ENCODE measurements at regions not wholly inside any gene's neighbourhood (a gene's known extent, or its start where the extent isn't known, plus 50 kb on each side); places are given as distances from the start of the nearest gene placed in this dataset.

DNA sequence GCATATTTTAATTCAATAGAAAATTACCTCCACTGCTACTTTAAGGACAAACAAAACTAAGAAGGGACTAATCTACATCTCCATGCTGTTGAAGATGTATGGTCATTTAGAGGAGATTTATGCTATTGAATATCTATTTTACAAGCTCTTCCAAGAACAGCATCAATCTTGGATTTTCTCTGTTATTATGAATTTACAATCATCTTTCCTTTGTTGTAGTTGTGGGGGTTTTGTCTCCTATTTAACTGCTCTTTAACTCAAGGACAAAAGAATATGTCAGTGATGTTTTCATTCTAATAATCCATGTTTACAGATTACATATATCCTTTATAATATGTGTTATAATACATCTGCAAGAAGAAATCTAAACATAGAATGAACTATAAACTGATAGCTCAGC is 907.8 kb downstream of the ROBO2 start:
- H3K27me3 Mint-ChIP-seq: no peaks in the 10 kb centered on the region
- H3K4me3 Mint-ChIP-seq: no peak overlapping the region
- H3K9me3 Mint-ChIP-seq: peaks cover 3% of the 10 kb centered on the region
- no peaks in the 10 kb centered on the region for H3K4me1 Mint-ChIP-seq
- no peak for ATAC-seq (ENCODE audit: low read depth)
- no peak for DNase-seq (ENCODE audit: low spot score in 2 of 2)
- no peak overlapping the region for H3K27ac Mint-ChIP-seq
- H3K36me3 Mint-ChIP-seq: no peaks in the 10 kb centered on the region

DNA sequence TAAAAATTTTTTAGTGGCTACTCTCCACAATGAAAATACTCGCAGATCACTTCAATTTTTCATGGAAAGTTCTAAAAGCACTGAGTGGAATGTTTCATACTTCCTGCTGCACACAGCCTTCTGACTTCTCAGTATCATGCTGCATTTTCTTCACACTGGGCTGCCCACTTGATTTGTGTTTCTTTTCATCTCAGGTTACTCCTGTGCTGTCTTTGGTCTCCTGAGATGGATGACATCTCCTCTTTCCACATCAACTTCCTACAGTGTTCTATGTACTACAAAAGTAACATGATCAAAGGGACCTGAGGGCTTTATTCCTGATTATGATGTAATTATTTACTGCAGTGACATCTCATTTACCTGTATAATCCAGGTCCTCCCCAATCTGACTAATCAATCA is 927.7 kb downstream of the ROBO2 start:
- Mint-ChIP-seq H3K4me3 (no peak overlapping the region), H3K9me3 (peaks cover 8% of the 10 kb centered on the region), H3K4me1 (no peaks in the 10 kb centered on the region), H3K27me3 (no peaks in the 10 kb centered on the region), H3K27ac (no peak overlapping the region), H3K36me3 (no peaks in the 10 kb centered on the region)
- DNase-seq (ENCODE audit: low spot score in 2 of 2) (no peak), ATAC-seq (ENCODE audit: low read depth) (no peak)

DNA sequence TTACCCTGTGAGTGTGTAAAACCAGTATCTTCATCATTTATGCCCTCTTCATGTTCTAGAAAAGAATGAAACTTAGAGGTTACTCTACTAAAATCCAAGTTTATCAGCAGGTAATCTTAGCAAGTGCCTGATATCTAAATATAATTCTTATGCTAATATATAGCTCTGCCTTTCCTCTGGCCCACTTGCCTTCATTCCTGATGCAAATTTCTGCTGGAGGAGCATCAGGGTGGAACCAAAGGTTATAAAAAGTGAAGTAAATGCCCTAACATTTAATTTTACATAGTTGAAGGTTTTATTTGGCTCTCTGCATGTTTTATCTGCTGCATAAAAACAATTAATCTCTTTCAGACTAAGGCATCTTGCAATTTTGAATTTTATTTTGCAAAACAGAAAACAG is 936.2 kb downstream of the ROBO2 start:
- no peaks in the 10 kb centered on the region for H3K27me3 Mint-ChIP-seq
- H3K27ac Mint-ChIP-seq: no peak overlapping the region
- H3K4me1 Mint-ChIP-seq: no peaks in the 10 kb centered on the region
- peaks cover 2% of the 10 kb centered on the region for H3K9me3 Mint-ChIP-seq
- ATAC-seq (ENCODE audit: low read depth): no peak
- no peak overlapping the region for H3K4me3 Mint-ChIP-seq
- H3K36me3 Mint-ChIP-seq: no peaks in the 10 kb centered on the region
- DNase-seq (ENCODE audit: low spot score in 2 of 2): no peak

DNA sequence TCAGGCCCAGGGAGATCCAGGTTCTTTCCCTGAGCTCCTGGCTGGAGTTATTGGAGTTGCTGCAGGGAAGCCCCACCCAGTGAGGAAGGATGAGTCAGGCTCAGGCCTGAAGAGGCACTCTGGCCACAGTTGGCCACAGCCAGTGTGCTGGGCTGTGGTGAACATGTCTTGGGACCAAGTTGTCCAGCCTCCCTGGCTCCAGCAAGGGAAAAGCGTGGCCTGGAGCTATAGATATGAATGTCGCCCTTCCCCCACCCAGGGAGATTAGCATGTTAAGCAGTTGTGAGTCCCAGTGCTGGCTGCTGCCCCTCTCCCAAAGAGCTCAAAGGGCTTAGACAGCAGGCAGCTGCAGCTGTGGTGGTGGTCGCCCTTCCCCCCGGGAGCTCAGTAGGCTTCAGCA is 963.2 kb downstream of the ROBO2 start:
- Mint-ChIP-seq H3K4me1 (no peaks in the 10 kb centered on the region), H3K27me3 (no peaks in the 10 kb centered on the region), H3K27ac (no peak overlapping the region), H3K9me3 (peaks cover 7% of the 10 kb centered on the region), H3K36me3 (no peaks in the 10 kb centered on the region), H3K4me3 (no peak overlapping the region)
- no peak for DNase-seq (ENCODE audit: low spot score in 2 of 2)
- ATAC-seq (ENCODE audit: low read depth): no peak

DNA sequence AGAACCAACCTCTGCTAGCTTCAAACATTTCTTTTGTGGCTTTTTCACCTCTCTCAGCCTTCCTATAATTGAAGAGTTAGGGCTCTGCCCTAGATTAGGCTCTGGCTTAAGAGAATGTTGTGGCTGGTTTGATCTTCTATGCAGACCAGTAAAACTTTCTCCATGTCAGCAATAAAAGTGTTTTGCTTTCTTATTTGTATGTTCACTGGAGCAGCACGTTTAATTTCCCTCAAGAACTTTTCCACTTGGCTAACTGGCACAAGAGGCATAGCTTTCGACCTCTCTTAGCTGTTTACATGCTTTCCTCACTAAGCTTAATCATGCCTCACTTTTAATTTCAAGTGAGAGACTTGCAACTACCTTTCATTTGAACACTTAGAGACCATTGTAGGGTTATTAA is 964.7 kb downstream of the ROBO2 start:
- Mint-ChIP-seq H3K4me3 (no peak overlapping the region), H3K36me3 (no peaks in the 10 kb centered on the region), H3K4me1 (no peaks in the 10 kb centered on the region), H3K9me3 (peaks cover 10% of the 10 kb centered on the region), H3K27me3 (no peaks in the 10 kb centered on the region), H3K27ac (no peak overlapping the region)
- ATAC-seq (ENCODE audit: low read depth) (no peak), DNase-seq (ENCODE audit: low spot score in 2 of 2) (no peak)

DNA sequence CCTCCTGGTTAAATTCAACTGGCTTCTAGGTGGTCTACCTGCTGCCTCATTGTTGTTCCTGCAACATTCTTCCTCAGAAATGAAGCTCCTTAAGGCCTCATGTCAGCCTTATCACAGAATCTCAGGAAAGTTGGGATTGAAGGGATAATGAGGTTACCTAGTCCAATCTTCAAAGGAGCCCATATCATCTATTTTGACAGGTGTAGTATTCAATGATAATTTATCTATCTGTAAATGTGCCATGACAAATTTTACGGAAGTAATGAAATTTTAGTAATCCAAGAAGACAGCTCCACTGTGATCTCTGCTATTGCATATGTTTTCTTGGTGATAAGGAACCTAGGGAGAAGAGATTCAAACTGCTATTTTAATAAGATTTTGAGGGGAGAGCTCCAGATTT is 973.8 kb downstream of the ROBO2 start:
- Mint-ChIP-seq H3K27ac (no peak overlapping the region), H3K4me1 (no peaks in the 10 kb centered on the region), H3K27me3 (no peaks in the 10 kb centered on the region), H3K9me3 (peaks cover 7% of the 10 kb centered on the region), H3K36me3 (no peaks in the 10 kb centered on the region), H3K4me3 (no peak overlapping the region)
- DNase-seq (ENCODE audit: low spot score in 2 of 2) (no peak), ATAC-seq (ENCODE audit: low read depth) (no peak)

DNA sequence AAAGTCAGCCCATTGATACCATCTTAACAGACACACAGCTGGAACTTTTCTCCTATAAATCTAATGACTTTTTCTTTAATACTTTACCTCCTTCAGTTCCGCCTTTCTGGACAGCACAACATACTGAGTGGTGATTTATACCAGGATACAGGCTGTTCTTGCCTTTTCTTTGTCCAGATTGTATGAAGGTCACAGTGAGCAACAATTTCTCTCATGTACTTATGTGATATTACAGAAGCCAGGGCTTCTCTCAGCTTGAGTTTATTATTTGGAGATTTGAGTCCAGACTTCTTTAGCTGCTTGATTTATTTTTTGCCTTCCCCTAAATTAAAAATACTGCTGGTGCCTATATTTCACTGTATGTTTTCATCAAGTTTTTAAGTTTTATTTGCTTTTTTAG is 976.0 kb downstream of the ROBO2 start:
- H3K27ac Mint-ChIP-seq: no peak overlapping the region
- no peaks in the 10 kb centered on the region for H3K27me3 Mint-ChIP-seq
- H3K36me3 Mint-ChIP-seq: no peaks in the 10 kb centered on the region
- peaks cover 4% of the 10 kb centered on the region for H3K9me3 Mint-ChIP-seq
- ATAC-seq (ENCODE audit: low read depth): no peak
- no peak overlapping the region for H3K4me3 Mint-ChIP-seq
- DNase-seq (ENCODE audit: low spot score in 2 of 2): no peak
- no peaks in the 10 kb centered on the region for H3K4me1 Mint-ChIP-seq

DNA sequence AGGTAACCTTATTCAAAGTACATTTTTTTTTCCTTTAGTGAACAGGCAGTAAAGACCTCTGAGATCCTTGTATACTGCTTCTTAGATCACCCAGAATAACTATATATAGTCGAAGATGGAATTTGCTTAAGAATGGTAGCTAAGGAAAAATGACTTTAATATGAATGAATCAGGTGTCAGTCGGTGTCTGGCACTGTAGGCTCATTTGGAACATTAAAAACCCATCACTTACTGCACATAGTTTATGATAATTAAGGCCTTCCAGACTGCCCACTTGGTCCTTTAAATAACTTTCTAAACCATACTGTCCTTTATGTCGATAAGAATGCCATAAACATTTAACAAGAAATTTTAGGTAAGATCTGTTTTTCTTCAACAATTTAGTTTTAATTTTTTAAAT is 981.8 kb downstream of the ROBO2 start:
- DNase-seq (ENCODE audit: low spot score in 2 of 2): no peak
- no peak for ATAC-seq (ENCODE audit: low read depth)
- peaks cover 1% of the 10 kb centered on the region for H3K9me3 Mint-ChIP-seq
- H3K27me3 Mint-ChIP-seq: no peaks in the 10 kb centered on the region
- H3K27ac Mint-ChIP-seq: no peak overlapping the region
- no peaks in the 10 kb centered on the region for H3K36me3 Mint-ChIP-seq
- no peaks in the 10 kb centered on the region for H3K4me1 Mint-ChIP-seq
- no peak overlapping the region for H3K4me3 Mint-ChIP-seq

DNA sequence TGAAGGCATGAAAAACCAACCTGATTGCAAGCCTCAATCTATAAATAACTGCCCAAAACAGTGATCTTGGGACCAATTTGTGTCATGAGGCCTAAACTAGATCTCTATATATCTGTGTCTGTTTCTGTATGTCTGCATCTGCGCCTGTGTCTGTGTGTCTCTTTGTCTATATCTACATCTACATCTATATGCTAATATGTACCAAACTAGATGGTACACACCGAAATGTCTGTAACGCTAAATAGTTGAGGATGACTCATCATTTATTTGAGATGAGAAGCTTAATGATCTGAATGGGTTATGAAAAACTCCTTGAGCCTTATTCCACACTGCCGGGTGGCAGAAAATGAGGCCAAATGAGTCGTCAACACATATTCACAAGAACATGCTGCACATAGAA is 982.3 kb downstream of the ROBO2 start:
- Mint-ChIP-seq H3K4me3 (no peak overlapping the region), H3K27me3 (no peaks in the 10 kb centered on the region), H3K36me3 (no peaks in the 10 kb centered on the region), H3K4me1 (no peaks in the 10 kb centered on the region), H3K27ac (no peak overlapping the region), H3K9me3 (peaks cover 1% of the 10 kb centered on the region)
- no peak for ATAC-seq (ENCODE audit: low read depth)
- DNase-seq (ENCODE audit: low spot score in 2 of 2): no peak

DNA sequence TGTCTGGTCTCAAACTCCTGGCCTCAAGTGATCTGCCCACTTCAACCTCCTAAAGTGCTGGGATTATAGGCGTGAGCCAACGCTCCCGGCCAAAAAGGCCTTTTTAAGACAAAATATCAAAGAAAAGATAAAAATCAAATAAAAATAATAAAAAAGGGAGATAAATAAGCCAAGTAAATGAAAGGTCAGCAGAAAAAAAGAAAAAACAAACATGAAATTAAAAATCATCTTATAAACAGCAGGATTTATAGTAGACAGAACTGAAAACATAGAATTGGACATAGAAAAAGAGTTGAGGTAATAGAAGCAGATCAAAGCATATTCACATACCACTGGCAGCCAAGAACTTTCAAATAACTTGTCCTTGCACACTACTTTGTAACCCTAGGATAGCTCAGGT is 983.4 kb downstream of the ROBO2 start:
- H3K27me3 Mint-ChIP-seq: no peaks in the 10 kb centered on the region
- H3K27ac Mint-ChIP-seq: no peak overlapping the region

DNA sequence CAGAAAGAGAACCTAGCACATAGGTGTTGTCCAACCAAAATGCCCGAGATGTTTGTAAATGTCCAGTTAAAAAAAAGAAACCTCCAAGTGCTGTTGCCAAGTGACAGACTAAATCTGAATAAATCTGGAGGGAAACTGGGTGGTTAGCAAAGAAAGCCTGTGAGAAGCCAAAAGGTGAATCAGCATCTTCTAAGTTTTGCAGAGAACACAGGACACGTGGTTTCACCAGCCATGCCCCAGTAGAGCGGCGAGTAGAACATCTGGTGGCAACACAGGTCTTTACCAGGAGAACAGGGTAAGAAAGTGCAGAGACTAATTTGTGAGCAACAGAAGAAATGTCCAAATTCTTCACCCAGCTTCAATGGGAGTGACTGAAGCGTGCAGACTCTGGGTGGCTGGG is 986.0 kb downstream of the ROBO2 start:
- ATAC-seq (ENCODE audit: low read depth) (no peak), DNase-seq (ENCODE audit: low spot score in 2 of 2) (no peak)
- Mint-ChIP-seq H3K4me1 (no peaks in the 10 kb centered on the region), H3K27ac (no peak overlapping the region), H3K36me3 (no peaks in the 10 kb centered on the region), H3K27me3 (no peaks in the 10 kb centered on the region), H3K9me3 (peaks cover 1% of the 10 kb centered on the region), H3K4me3 (no peak overlapping the region)

More for the DNA sequence above, 983.4 kb downstream of the ROBO2 start:
- Mint-ChIP-seq H3K4me3 (no peak overlapping the region), H3K9me3 (peaks cover 1% of the 10 kb centered on the region), H3K4me1 (no peaks in the 10 kb centered on the region), H3K36me3 (no peaks in the 10 kb centered on the region)
- DNase-seq (ENCODE audit: low spot score in 2 of 2) (no peak), ATAC-seq (ENCODE audit: low read depth) (no peak)

DNA sequence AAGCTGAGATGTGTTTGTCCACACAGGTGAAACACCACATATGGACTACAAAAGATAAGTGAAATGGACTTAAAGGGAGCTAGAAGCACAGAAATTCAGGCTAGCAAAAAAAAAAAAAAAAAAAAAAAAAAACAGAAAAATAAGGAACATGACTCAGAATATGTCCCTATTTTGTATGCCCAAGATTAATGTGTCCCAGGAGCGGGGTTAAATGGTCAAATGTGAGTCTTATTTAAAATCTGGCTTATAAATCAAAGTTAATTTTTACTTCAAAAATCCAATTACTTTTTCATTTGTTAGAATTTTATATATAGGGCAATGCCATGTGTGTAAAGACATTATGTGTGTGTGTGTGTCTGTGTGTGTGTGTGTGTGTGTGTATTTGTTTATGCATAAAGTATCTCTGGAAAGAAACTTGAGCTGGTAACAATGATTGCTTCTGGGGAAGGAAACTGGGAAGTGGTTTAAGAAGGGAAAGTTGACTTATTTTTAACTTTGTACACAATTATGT is 986.5 kb downstream of the ROBO2 start:
- Mint-ChIP-seq H3K9me3 (peaks cover 1% of the 10 kb centered on the region), H3K4me3 (no peak overlapping the region), H3K27me3 (no peaks in the 10 kb centered on the region), H3K4me1 (no peaks in the 10 kb centered on the region), H3K27ac (no peak overlapping the region), H3K36me3 (no peaks in the 10 kb centered on the region)
- no peak for DNase-seq (ENCODE audit: low spot score in 2 of 2)
- ATAC-seq (ENCODE audit: low read depth): no peak

DNA sequence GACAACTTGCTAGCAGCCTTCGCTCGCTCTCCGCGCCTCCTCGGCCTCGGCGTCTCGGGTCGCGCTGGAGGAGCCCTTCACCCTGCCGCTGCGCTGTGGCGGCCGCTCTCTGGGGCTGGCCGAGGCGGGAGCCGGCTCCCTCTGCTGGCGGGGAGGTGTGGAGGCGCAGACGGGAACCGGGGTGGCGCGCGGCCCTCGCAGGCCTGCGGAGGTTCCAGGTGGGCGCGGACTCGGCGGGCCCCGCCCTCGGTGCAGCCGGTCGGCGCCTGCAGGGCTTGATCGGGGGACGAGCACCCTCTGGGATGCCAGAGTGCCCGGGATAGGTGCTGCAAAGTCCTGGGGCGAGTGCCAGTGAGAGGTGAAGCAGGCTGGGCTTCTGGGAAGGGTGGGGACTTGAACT is 989.9 kb downstream of the ROBO2 start:
- Mint-ChIP-seq H3K27me3 (no peaks in the 10 kb centered on the region), H3K4me3 (no peak overlapping the region), H3K4me1 (no peaks in the 10 kb centered on the region), H3K36me3 (no peaks in the 10 kb centered on the region), H3K27ac (no peak overlapping the region), H3K9me3 (peaks cover 1% of the 10 kb centered on the region)
- ATAC-seq (ENCODE audit: low read depth): no peak
- no peak for DNase-seq (ENCODE audit: low spot score in 2 of 2)

DNA sequence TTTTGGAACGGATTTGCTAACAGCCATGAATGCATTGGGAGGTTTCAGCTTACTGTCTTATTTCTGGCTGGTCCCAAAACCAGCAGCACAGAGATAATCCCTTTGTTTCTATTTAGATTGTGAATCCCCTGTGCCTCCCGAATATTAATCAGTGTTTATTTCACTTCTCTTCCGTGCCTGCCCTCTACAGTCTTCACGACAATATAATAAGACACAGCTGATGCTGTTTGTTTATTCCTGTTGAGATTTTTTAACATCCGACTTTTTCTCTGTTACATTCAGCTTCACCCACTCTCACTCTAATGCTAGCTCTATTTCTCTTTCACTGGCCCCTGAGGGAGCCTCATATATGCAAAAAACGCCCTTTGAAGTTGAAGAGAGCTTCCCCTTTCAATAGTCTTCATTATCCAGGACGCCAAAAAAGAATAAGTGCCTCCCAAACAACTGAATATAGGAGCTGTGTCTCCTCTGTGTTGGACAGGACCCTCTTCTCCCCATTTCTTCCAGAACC is 995.3 kb downstream of the ROBO2 start:
- H3K9me3 Mint-ChIP-seq: peaks cover 2% of the 10 kb centered on the region
- ATAC-seq (ENCODE audit: low read depth): no peak
- no peaks in the 10 kb centered on the region for H3K4me1 Mint-ChIP-seq
- no peaks in the 10 kb centered on the region for H3K27me3 Mint-ChIP-seq
- H3K4me3 Mint-ChIP-seq: peak overlapping the region; percentile 12
- H3K27ac Mint-ChIP-seq: no peak overlapping the region
- H3K36me3 Mint-ChIP-seq: no peaks in the 10 kb centered on the region
- no peak for DNase-seq (ENCODE audit: low spot score in 2 of 2)

DNA sequence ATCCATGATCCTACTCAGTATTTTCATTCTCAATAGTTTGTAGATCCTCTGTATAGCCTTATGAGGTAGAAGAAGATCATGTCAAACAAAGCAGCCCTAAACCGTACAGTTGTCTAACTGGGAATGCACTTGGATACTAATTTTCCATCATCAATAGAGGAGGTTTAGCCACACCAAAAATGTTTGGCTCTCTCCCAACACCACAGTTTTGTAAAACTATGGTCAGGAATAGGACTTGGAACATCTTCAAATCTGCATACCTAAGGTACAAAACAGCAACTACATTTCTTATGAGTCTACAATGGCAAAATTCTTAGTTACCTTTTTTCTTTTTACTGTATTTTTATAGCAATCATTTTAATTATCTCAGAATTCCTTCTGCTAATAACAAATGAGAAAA is 1001.6 kb downstream of the ROBO2 start:
- Mint-ChIP-seq H3K4me3 (no peak overlapping the region), H3K27me3 (no peaks in the 10 kb centered on the region), H3K4me1 (no peaks in the 10 kb centered on the region), H3K36me3 (no peaks in the 10 kb centered on the region), H3K27ac (no peak overlapping the region), H3K9me3 (peaks cover 6% of the 10 kb centered on the region)
- DNase-seq (ENCODE audit: low spot score in 2 of 2) (no peak), ATAC-seq (ENCODE audit: low read depth) (no peak)

All from memory B cell (primary cell).